HepG2 (cell line): ENCODE measurements at regions not wholly inside any gene's neighbourhood (a gene's known extent, or its start where the extent isn't known, plus 50 kb on each side); places are given as distances from the start of the nearest gene placed in this dataset.

ENCODE experiments used
- ATAC-seq: fragments of 200-7000 bp; cut with Tn5 transposase; 3 replicates; pipeline ENCODE4 v1.9.1; 2020; ENCODE audit warnings: mild to moderate bottlenecking, moderate library complexity
- BruUV-seq: library from RNA; stranded (reverse); fragments of 400-500 nt; replicated peaks from 2 replicates; lab custom pipeline; 2021; lab: Mats Ljungman, UMichigan
- CTCF ChIA-PET: fragments of 300-600 bp; formaldehyde crosslinking; extraction: SDS; loops from one replicate; lab custom pipeline; 2021; ENCODE audit warnings: low total read pairs, inconsistent platforms, low intra/inter-chr PET ratio; lab: Yijun Ruan, JAX
- POLR2A ChIA-PET: fragments of 350-600 bp; sonication (Branson Sonifier 250); formaldehyde crosslinking; loops from one replicate; lab custom pipeline; 2020; ENCODE audit warnings: antibody characterized with exemption, inconsistent platforms; lab: Yijun Ruan, JAX
- DNase-seq: peaks from one replicate; pipeline ENCODE4 v3.0.0-alpha.2; 2015; ENCODE audit warnings: low spot score
- FAIRE-seq: peaks from 3 replicates; lab custom pipeline; 2011; peaks lifted over from hg19 to GRCh38; lab: Jason Lieb, UNC
- H2AFZ ChIP-seq: one replicate; pipeline ENCODE4 v1.6.1; 2011; ENCODE audit warnings: low read length, inconsistent platforms
- H3K27ac ChIP-seq: fragments of 300-600 bp; 3 replicates; pipeline ENCODE4 v1.8.0; 2011; ENCODE audit warnings: mixed run types, mild to moderate bottlenecking, mixed read lengths, low read length, inconsistent platforms; ENCODE audit not compliant: insufficient read depth; ENCODE audit errors: extremely low read length
- H3K27me3 ChIP-seq, 2 experiments: fragments of 200-600 bp in 1 of 2; 2 replicates in 1 of 2; 3 replicates in 1 of 2; pipeline versions ENCODE4 v1.6.0 to v1.8.0; 2011; ENCODE audit warnings: low read length in 2 of 2, mild to moderate bottlenecking in 2 of 2, moderate library complexity in 2 of 2, inconsistent platforms in 1 of 2; ENCODE audit not compliant: insufficient read depth in 2 of 2, control insufficient read depth in 1 of 2
- H3K36me3 ChIP-seq, 2 experiments: fragments of 200-600 bp in 1 of 2; replicated peaks in 1 of 2; 2 replicates in 1 of 2; 3 replicates in 1 of 2; pipeline versions ENCODE4 v1.5.1 to v1.8.0; 2011; ENCODE audit warnings: low read length in 2 of 2, inconsistent platforms in 1 of 2; ENCODE audit not compliant: insufficient read depth in 2 of 2, control insufficient read depth in 1 of 2
- H3K4me1 ChIP-seq: 2 replicates; pipeline ENCODE4 v1.5.1; 2012; ENCODE audit warnings: low read length, inconsistent platforms; ENCODE audit not compliant: insufficient read depth
- H3K4me2 ChIP-seq: 2 replicates; pipeline ENCODE4 v1.6.0; 2011; ENCODE audit warnings: low read depth, low read length, inconsistent platforms
- H3K4me3 ChIP-seq, 3 experiments: fragments of 200-600 bp in 1 of 3; sonication (generic), shearing (Covaris generic) in 1 of 3; replicated peaks in 1 of 3; 2 replicates each; pipeline ENCODE4 v1.5.1; 2011 to 2016; ENCODE audit warnings: low read length in 3 of 3, inconsistent platforms in 2 of 3, low read depth in 2 of 3, mild to moderate bottlenecking in 2 of 3, control low read depth in 1 of 3, mixed read lengths in 1 of 3; ENCODE audit not compliant: insufficient read depth in 1 of 3
- H3K79me2 ChIP-seq: one replicate; pipeline ENCODE4 v1.6.1; 2011; ENCODE audit warnings: low read length, inconsistent platforms; ENCODE audit not compliant: insufficient read depth
- H3K9ac ChIP-seq: 2 replicates; pipeline ENCODE4 v1.6.0; 2011; ENCODE audit warnings: mild to moderate bottlenecking, low read depth, low read length, inconsistent platforms; ENCODE audit not compliant: insufficient read depth
- H3K9me3 ChIP-seq: 2 replicates; pipeline ENCODE4 v1.5.1; 2012; ENCODE audit warnings: mild to moderate bottlenecking, low read length
- H4K20me1 ChIP-seq: 2 replicates; pipeline ENCODE4 v1.6.0; 2011; ENCODE audit warnings: inconsistent platforms, mild to moderate bottlenecking, low read length, moderate library complexity; ENCODE audit not compliant: insufficient read depth
- EZH2 ChIP-seq: conservative IDR thresholded peaks from 2 replicates; pipeline ENCODE4 v1.6.1; 2012; ENCODE audit warnings: mild to moderate bottlenecking, low read depth, low read length, moderate library complexity
- POLR2G ChIP-seq: fragments of 200-400 bp; formaldehyde crosslinking; IDR thresholded peaks from 2 replicates; pipeline ENCODE4 v1.6.1; 2018; ENCODE audit warnings: mild to moderate bottlenecking, low read depth, low read length, moderate library complexity
- ZNF772 ChIP-seq: sonication (generic); formaldehyde crosslinking; IDR thresholded peaks from 2 replicates; pipeline ENCODE4 v1.5.0; 2020; ENCODE audit warnings: mild to moderate bottlenecking, missing genetic modification reagents
- WGBS: methylation state at CpG from one replicate; pipeline ENCODE4 v1.1.6; 2017; ENCODE audit warnings: low lambda C conversion rate; 5-methylcytosine and 5-hydroxymethylcytosine counted together
- in situ Hi-C: cut with HindIII; loops from 2 replicates; pipeline ENCODE4 v1.10.0; 2017; ENCODE audit warnings: low pct_unique_long_range_greater_than_20kb; ENCODE audit not compliant: extremely low pct_ligation_motif_present
- intact Hi-C: fragments of 100-400 bp; cut with micrococcal nuclease; formaldehyde crosslinking; loops from one replicate; pipeline ENCODE4 v1.10.0; 2022; ENCODE audit not compliant: unreplicated experiment
- TF ChIP-seq, protein P1 (sequence below): IDR thresholded peaks from 2 replicates; pipeline ENCODE4 v1.6.1; 2016; ENCODE audit warnings: low read depth
- TF ChIP-seq, protein P2 (sequence below): sonication (generic); formaldehyde crosslinking; IDR thresholded peaks from 2 replicates; pipeline ENCODE4 v1.4.0; 2020; ENCODE audit warnings: missing genetic modification reagents

DNA sequence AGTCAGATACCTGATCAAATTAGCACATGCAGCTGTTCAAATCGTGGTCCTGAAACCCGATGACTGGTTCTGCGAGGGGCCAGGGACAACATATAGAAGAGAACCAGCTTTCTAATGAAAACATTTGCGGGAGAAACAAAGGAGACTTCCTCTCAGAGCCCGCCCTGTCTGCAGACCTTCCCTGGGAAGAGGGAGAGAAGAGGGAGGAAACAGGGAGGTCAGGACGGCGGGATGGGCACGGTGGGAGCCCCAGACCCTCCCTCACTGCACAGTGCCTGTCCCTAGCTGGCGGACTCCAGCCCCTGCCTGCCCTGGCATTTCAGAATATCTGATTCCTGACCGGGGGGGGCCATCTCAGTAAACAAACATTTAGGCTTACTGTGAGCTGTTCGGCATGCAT lies 317.3 kb downstream of the FOXL1 start:
- Histone ChIP-seq H3K4me2 (no peak overlapping the region), H3K9me3 (no peaks in the 10 kb centered on the region), H3K9ac (no peak overlapping the region), H3K27ac (no peak overlapping the region), H3K79me2 (no peaks in the 10 kb centered on the region), H3K27me3 (peaks cover 6 to 65% of the 10 kb centered on the region in 2 experiments), H3K4me3 (no peak overlapping the region), H4K20me1 (no peaks in the 10 kb centered on the region), H3K4me1 (no peaks in the 10 kb centered on the region), H2AFZ (no peak overlapping the region), H3K36me3 (no peaks in the 10 kb centered on the region)
- no TSS peak for BruUV-seq
- ChIA-PET CTCF (no interaction called here), POLR2A (no interaction called here)
- 0 out of 2 replicates have a peak, but pooled peaks have one; percentile 4 for TF ChIP-seq EZH2
- TF ChIP-seq, protein P1, sequence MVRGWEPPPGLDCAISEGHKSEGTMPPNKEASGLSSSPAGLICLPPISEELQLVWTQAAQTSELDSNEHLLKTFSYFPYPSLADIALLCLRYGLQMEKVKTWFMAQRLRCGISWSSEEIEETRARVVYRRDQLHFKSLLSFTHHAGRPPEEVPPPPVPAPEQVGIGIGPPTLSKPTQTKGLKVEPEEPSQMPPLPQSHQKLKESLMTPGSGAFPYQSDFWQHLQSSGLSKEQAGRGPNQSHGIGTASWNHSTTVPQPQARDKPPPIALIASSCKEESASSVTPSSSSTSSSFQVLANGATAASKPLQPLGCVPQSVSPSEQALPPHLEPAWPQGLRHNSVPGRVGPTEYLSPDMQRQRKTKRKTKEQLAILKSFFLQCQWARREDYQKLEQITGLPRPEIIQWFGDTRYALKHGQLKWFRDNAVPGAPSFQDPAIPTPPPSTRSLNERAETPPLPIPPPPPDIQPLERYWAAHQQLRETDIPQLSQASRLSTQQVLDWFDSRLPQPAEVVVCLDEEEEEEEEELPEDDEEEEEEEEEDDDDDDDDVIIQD (CRISPR knock-in tag), result no peak
- WGBS, result 7% methylated on average over 11 of the region's 11 CpGs
- no peak for DNase-seq
- in situ Hi-C loops (no loop called here), intact Hi-C loops (no loop called here)
- no peak for FAIRE-seq
- ATAC-seq, result no peak

DNA sequence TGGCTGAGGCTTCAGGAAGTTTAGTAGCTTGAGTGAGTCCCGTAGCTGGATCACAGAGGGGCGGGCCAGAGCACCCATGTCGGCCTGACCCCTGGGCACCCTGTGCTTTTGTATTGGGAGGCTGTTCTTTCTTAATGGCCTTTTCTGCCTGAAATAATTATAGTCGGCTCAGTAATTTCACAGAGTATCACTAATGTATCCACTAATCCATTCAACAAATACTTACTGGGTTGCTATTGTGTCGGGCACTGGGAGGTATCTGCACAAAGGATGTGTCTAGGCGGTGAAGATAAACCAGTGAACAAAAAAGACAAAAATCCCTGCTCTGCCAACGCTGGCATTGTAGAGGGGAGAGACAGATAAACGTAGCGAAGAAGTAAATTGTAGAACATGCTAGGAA lies 318.6 kb downstream of the FOXL1 start:
- POLR2A ChIA-PET, result no interaction called here
- peaks cover 6 to 53% of the 10 kb centered on the region in 2 experiments for H3K27me3 ChIP-seq
- H3K4me1 ChIP-seq, result no peaks in the 10 kb centered on the region
- BruUV-seq, result no TSS peak
- CTCF ChIA-PET, result no interaction called here
- 19% methylated on average over 8 of the region's 9 CpGs for WGBS
- H3K4me3 ChIP-seq, result no peak overlapping the region
- no peaks in the 10 kb centered on the region for H3K79me2 ChIP-seq
- no peak overlapping the region for H3K27ac ChIP-seq
- in situ Hi-C loops, result no loop called here
- ATAC-seq (no peak), DNase-seq (no peak), FAIRE-seq (no peak)
- no peaks in the 10 kb centered on the region for H3K36me3 ChIP-seq
- no peaks in the 10 kb centered on the region for H4K20me1 ChIP-seq
- no peak overlapping the region for H3K4me2 ChIP-seq
- H3K9me3 ChIP-seq, result no peaks in the 10 kb centered on the region
- H2AFZ ChIP-seq, result no peak overlapping the region
- no peak overlapping the region for H3K9ac ChIP-seq
- TF ChIP-seq, protein P2, sequence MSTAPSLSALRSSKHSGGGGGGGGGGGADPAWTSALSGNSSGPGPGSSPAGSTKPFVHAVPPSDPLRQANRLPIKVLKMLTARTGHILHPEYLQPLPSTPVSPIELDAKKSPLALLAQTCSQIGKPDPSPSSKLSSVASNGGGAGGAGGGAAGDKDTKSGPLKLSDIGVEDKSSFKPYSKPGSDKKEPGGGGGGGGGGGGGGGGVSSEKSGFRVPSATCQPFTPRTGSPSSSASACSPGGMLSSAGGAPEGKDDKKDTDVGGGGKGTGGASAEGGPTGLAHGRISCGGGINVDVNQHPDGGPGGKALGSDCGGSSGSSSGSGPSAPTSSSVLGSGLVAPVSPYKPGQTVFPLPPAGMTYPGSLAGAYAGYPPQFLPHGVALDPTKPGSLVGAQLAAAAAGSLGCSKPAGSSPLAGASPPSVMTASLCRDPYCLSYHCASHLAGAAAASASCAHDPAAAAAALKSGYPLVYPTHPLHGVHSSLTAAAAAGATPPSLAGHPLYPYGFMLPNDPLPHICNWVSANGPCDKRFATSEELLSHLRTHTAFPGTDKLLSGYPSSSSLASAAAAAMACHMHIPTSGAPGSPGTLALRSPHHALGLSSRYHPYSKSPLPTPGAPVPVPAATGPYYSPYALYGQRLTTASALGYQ (CRISPR knock-in tag), result no peak
- TF ChIP-seq ZNF772 (CRISPR knock-in tag) (no peak), POLR2G (no peak)
- intact Hi-C loops, result no loop called here
